ENCODE measurements at regions not wholly inside any gene's neighbourhood (a gene's known extent, or its start where the extent isn't known, plus 50 kb on each side); places are given as distances from the start of the nearest gene placed in this dataset.

GRCh38 chr9:134551644-134552348, 89.8 kb upstream of the COL5A1 start:
- no peak overlapping the region for H3K4me3 ChIP-seq (ENCODE audit: low read depth, low read length)
- no peak overlapping the region for H3K27ac ChIP-seq (ENCODE audit: low read depth, low read length)
- no peak for DNase-seq (ENCODE audit: low read depth, low spot score)
- ChIA-PET POLR2A (interaction anchor here (0.8 kb wide), 1 partner anchor 17 kb away, joined by 3 read pairs; no protein-coding TSS in a partner anchor), CTCF (interaction anchor here (0.6 to 0.7 kb wide), 2 partner anchors 66 to 91 kb away, joined by 3 to 4 read pairs; no protein-coding TSS in a partner anchor)
- H3K9me3 ChIP-seq (ENCODE audit: control insufficient read depth, insufficient read depth, low read length) = peaks cover 4% of the 10 kb centered on the region; the same call in 1 of the 2 replicates
- no peaks in the 10 kb centered on the region for H3K27me3 ChIP-seq (ENCODE audit: control insufficient read depth, insufficient read depth, low read length)
- no peak for TF ChIP-seq CTCF (IDR thresholded peaks at IDR 0.05; ENCODE audit: low read depth, low read length)

GRCh38 chr9:134552349-134552990, 89.1 kb upstream of the COL5A1 start:
- Histone ChIP-seq H3K27ac (ENCODE audit: low read depth, low read length) (no peak overlapping the region), H3K9me3 (ENCODE audit: control insufficient read depth, insufficient read depth, low read length) (no peaks in the 10 kb centered on the region; the same call in 1 of the 2 replicates), H3K27me3 (ENCODE audit: control insufficient read depth, insufficient read depth, low read length) (no peaks in the 10 kb centered on the region), H3K4me3 (ENCODE audit: low read depth, low read length) (no peak overlapping the region)
- CTCF ChIA-PET = interaction anchor here (0.6 kb wide), 1 partner anchor 67 kb away, joined by 3 read pairs; no protein-coding TSS in a partner anchor
- no peak for DNase-seq (ENCODE audit: low read depth, low spot score)
- no peak for TF ChIP-seq CTCF (IDR thresholded peaks at IDR 0.05; ENCODE audit: low read depth, low read length)
- POLR2A ChIA-PET = no interaction called here

GRCh38 chr9:134553061-134553891, 88.3 kb upstream of the COL5A1 start:
- TF ChIP-seq CTCF (IDR thresholded peaks at IDR 0.05; ENCODE audit: low read depth, low read length) = no peak
- no peak overlapping the region for H3K4me3 ChIP-seq (ENCODE audit: low read depth, low read length)
- no peaks in the 10 kb centered on the region for H3K27me3 ChIP-seq (ENCODE audit: control insufficient read depth, insufficient read depth, low read length)
- no peak overlapping the region for H3K27ac ChIP-seq (ENCODE audit: low read depth, low read length)
- no peak for DNase-seq (ENCODE audit: low read depth, low spot score)
- ChIA-PET CTCF (no interaction called here), POLR2A (no interaction called here)
- H3K9me3 ChIP-seq (ENCODE audit: control insufficient read depth, insufficient read depth, low read length) = no peaks in the 10 kb centered on the region; the same call in 1 of the 2 replicates

GRCh38 chr9:134553996-134554372, 87.6 kb upstream of the COL5A1 start:
- no peaks in the 10 kb centered on the region for H3K27me3 ChIP-seq (ENCODE audit: control insufficient read depth, insufficient read depth, low read length)
- H3K27ac ChIP-seq (ENCODE audit: low read depth, low read length) = no peak overlapping the region
- DNase-seq (ENCODE audit: low read depth, low spot score) = no peak
- TF ChIP-seq CTCF (IDR thresholded peaks at IDR 0.05; ENCODE audit: low read depth, low read length) = no peak
- H3K4me3 ChIP-seq (ENCODE audit: low read depth, low read length) = no peak overlapping the region
- ChIA-PET CTCF (no interaction called here), POLR2A (no interaction called here)
- no peaks in the 10 kb centered on the region; the same call in 1 of the 2 replicates for H3K9me3 ChIP-seq (ENCODE audit: control insufficient read depth, insufficient read depth, low read length)

All from AG04450 (cell line).